ENCODE measurements at regions not wholly inside any gene's neighbourhood (a gene's known extent, or its start where the extent isn't known, plus 50 kb on each side); places are given as distances from the start of the nearest gene placed in this dataset.

DNA sequence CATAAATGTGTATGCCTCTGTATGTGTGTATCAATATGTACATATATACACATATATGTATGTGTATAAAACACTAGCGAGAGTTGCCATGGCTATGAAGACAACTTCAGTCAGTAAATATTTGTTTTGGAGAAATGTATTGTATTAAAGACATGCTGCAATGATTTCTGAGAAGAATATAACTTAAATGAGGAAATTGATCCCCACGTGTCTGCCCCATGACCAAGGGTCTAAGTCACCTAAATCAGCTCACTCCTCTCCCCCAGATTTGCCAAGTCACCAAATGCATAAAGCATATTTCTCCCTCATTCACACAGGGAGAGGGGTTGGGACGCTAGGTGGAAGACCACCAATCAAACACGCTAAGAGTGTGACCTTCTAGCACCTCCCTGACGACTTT, 58.3 kb upstream of the LYST start:
- no peak for TF ChIP-seq CTCF (IDR thresholded peaks at IDR 0.05)
- Histone ChIP-seq H3K27me3 (ENCODE audit: insufficient read depth in 3 of 3, low read length in 2 of 3) (no peaks in the 10 kb centered on the region), H3K9me3 (no peaks in the 10 kb centered on the region), H3K4me1 (no peaks in the 10 kb centered on the region), H3K27ac (no peak overlapping the region), H3K4me3 (no peak overlapping the region), H3K36me3 (ENCODE audit: insufficient read depth in 1 of 2, low read depth in 1 of 2) (no peaks in the 10 kb centered on the region)
- ATAC-seq (no peak), DNase-seq (no peak)
- intact Hi-C loops (cut with DNase I) = no loop called here
- 74 to 78% (median 76%) methylated on average over 5 of the region's 5 CpGs for WGBS, 3 donors

GRCh38 chr1:235923466-235924021, 56.8 kb upstream of the LYST start:
- Histone ChIP-seq H3K36me3 (ENCODE audit: insufficient read depth in 1 of 2, low read depth in 1 of 2) (no peaks in the 10 kb centered on the region), H3K9me3 (no peaks in the 10 kb centered on the region), H3K27me3 (ENCODE audit: insufficient read depth in 3 of 3, low read length in 2 of 3) (no peaks in the 10 kb centered on the region), H3K4me3 (no peak overlapping the region), H3K27ac (no peak overlapping the region), H3K4me1 (no peaks in the 10 kb centered on the region)
- WGBS, 3 donors = 46 to 48% (median 46%) methylated on average over 6 of the region's 6 CpGs
- no peak for ATAC-seq
- intact Hi-C loops (cut with DNase I) = no loop called here
- no peak for TF ChIP-seq CTCF (IDR thresholded peaks at IDR 0.05)
- DNase-seq = no peak

DNA sequence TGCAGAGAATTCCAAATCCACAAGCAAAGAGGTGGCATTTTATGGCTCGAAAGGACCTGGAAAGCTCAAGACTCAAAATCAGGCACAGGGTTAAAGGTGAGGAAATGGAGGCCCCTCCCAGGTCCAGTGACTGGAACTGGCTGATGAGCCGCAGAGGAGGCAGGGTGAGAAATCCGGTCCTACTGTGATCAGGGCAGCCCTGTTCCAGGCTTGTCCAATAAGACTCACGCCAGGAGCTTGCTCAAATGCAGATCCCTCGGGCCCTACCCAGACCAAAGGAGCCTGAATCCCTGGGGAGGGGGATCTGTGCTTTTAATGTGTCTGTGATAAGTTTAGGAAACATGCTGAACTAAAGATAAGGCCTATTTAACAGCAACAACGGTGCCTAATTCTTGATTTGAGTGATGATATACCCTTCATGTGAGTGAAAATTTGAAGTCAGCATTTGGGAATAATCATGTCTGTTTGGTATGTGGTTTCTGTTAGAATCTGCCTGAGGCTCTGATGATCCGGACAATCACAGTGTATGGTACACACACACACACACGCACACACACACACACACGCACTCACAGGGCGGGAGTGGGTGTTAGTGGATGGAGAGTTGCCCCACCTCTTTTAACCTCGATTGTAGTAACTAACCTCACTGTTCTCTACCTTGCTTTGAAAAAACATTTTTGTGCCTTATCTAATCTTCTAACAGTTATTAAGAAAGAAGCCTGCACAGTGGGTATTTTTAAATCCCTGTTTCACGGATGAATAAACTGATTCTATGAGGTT, 54.1 kb upstream of the LYST start:
- Histone ChIP-seq H3K9me3 (no peaks in the 10 kb centered on the region), H3K27ac (no peak overlapping the region), H3K4me1 (peaks cover 11% of the 10 kb centered on the region), H3K27me3 (ENCODE audit: insufficient read depth in 3 of 3, low read length in 2 of 3) (no peaks in the 10 kb centered on the region), H3K4me3 (no peak overlapping the region), H3K36me3 (ENCODE audit: insufficient read depth in 1 of 2, low read depth in 1 of 2) (no peaks in the 10 kb centered on the region)
- no peak for TF ChIP-seq CTCF (IDR thresholded peaks at IDR 0.05)
- intact Hi-C loops (cut with DNase I) = no loop called here
- DNase-seq (no peak), ATAC-seq (no peak)
- 61 to 65% (median 62%) methylated on average over 12 of the region's 12 CpGs for WGBS, 3 donors

DNA sequence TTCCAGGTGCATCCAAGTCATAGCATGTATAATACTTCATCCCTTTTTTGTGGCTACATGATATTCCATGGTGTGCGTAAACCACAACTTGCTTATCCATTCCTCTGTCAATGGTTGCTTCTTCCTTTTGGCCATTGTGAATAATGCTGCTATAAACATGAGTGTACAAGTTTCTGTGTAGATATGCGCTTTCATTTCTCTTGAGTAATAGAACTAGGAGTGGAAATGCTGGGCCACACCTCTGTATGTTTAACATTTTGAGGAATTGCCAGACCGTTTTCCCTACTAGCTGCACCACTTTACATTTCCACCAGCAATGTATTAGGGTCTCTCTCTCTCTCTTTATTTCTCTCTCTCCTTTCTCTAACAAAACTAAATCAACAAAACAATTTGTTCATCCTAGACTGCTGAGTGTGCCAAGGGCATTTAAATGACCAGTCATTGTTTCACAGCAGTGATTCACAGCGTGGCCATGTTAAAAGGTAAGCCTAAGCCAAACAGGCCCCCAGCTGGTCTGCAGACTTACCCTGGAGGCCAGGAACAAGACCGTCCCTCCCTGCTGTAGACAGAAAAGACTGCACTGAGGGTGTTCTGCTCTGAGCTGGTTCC, 53.2 kb upstream of the LYST start:
- no peaks in the 10 kb centered on the region for H3K36me3 ChIP-seq (ENCODE audit: insufficient read depth in 1 of 2, low read depth in 1 of 2)
- H3K27me3 ChIP-seq (ENCODE audit: insufficient read depth in 3 of 3, low read length in 2 of 3) = no peaks in the 10 kb centered on the region
- DNase-seq = no peak
- H3K27ac ChIP-seq = no peak overlapping the region
- intact Hi-C loops (cut with DNase I) = no loop called here
- H3K9me3 ChIP-seq = no peaks in the 10 kb centered on the region
- H3K4me1 ChIP-seq = peaks cover 11% of the 10 kb centered on the region
- TF ChIP-seq CTCF (IDR thresholded peaks at IDR 0.05) = no peak
- peak in 1 of 4 donors; percentile 40 for ATAC-seq
- 62 to 70% (median 64%) methylated on average over 5 of the region's 5 CpGs for WGBS, 3 donors
- H3K4me3 ChIP-seq = no peak overlapping the region
